HepG2 (cell line): ENCODE measurements at regions not wholly inside any gene's neighbourhood (a gene's known extent, or its start where the extent isn't known, plus 50 kb on each side); places are given as distances from the start of the nearest gene placed in this dataset.

ENCODE experiments used
- ATAC-seq: fragments of 200-7000 bp; cut with Tn5 transposase; 3 replicates; pipeline ENCODE4 v1.9.1; 2020; ENCODE audit warnings: mild to moderate bottlenecking, moderate library complexity
- BruUV-seq: library from RNA; stranded (reverse); fragments of 400-500 nt; replicated peaks from 2 replicates; lab custom pipeline; 2021; lab: Mats Ljungman, UMichigan
- CTCF ChIA-PET: fragments of 300-600 bp; formaldehyde crosslinking; extraction: SDS; loops from one replicate; lab custom pipeline; 2021; ENCODE audit warnings: low total read pairs, inconsistent platforms, low intra/inter-chr PET ratio; lab: Yijun Ruan, JAX
- POLR2A ChIA-PET: fragments of 350-600 bp; sonication (Branson Sonifier 250); formaldehyde crosslinking; loops from one replicate; lab custom pipeline; 2020; ENCODE audit warnings: antibody characterized with exemption, inconsistent platforms; lab: Yijun Ruan, JAX
- DNase-seq: peaks from one replicate; pipeline ENCODE4 v3.0.0-alpha.2; 2015; ENCODE audit warnings: low spot score
- FAIRE-seq: peaks from 3 replicates; lab custom pipeline; 2011; peaks lifted over from hg19 to GRCh38; lab: Jason Lieb, UNC
- H2AFZ ChIP-seq: one replicate; pipeline ENCODE4 v1.6.1; 2011; ENCODE audit warnings: low read length, inconsistent platforms
- H3K27ac ChIP-seq: fragments of 300-600 bp; 3 replicates; pipeline ENCODE4 v1.8.0; 2011; ENCODE audit warnings: mixed run types, mild to moderate bottlenecking, mixed read lengths, low read length, inconsistent platforms; ENCODE audit not compliant: insufficient read depth; ENCODE audit errors: extremely low read length
- H3K27me3 ChIP-seq, 2 experiments: fragments of 200-600 bp in 1 of 2; 2 replicates in 1 of 2; 3 replicates in 1 of 2; pipeline versions ENCODE4 v1.6.0 to v1.8.0; 2011; ENCODE audit warnings: low read length in 2 of 2, mild to moderate bottlenecking in 2 of 2, moderate library complexity in 2 of 2, inconsistent platforms in 1 of 2; ENCODE audit not compliant: insufficient read depth in 2 of 2, control insufficient read depth in 1 of 2
- H3K36me3 ChIP-seq, 2 experiments: fragments of 200-600 bp in 1 of 2; replicated peaks in 1 of 2; 2 replicates in 1 of 2; 3 replicates in 1 of 2; pipeline versions ENCODE4 v1.5.1 to v1.8.0; 2011; ENCODE audit warnings: low read length in 2 of 2, inconsistent platforms in 1 of 2; ENCODE audit not compliant: insufficient read depth in 2 of 2, control insufficient read depth in 1 of 2
- H3K4me1 ChIP-seq: 2 replicates; pipeline ENCODE4 v1.5.1; 2012; ENCODE audit warnings: low read length, inconsistent platforms; ENCODE audit not compliant: insufficient read depth
- H3K4me2 ChIP-seq: 2 replicates; pipeline ENCODE4 v1.6.0; 2011; ENCODE audit warnings: low read depth, low read length, inconsistent platforms
- H3K4me3 ChIP-seq, 3 experiments: fragments of 200-600 bp in 1 of 3; sonication (generic), shearing (Covaris generic) in 1 of 3; replicated peaks in 1 of 3; 2 replicates each; pipeline ENCODE4 v1.5.1; 2011 to 2016; ENCODE audit warnings: low read length in 3 of 3, inconsistent platforms in 2 of 3, low read depth in 2 of 3, mild to moderate bottlenecking in 2 of 3, control low read depth in 1 of 3, mixed read lengths in 1 of 3; ENCODE audit not compliant: insufficient read depth in 1 of 3
- H3K79me2 ChIP-seq: one replicate; pipeline ENCODE4 v1.6.1; 2011; ENCODE audit warnings: low read length, inconsistent platforms; ENCODE audit not compliant: insufficient read depth
- H3K9ac ChIP-seq: 2 replicates; pipeline ENCODE4 v1.6.0; 2011; ENCODE audit warnings: mild to moderate bottlenecking, low read depth, low read length, inconsistent platforms; ENCODE audit not compliant: insufficient read depth
- H3K9me3 ChIP-seq: 2 replicates; pipeline ENCODE4 v1.5.1; 2012; ENCODE audit warnings: mild to moderate bottlenecking, low read length
- H4K20me1 ChIP-seq: 2 replicates; pipeline ENCODE4 v1.6.0; 2011; ENCODE audit warnings: inconsistent platforms, mild to moderate bottlenecking, low read length, moderate library complexity; ENCODE audit not compliant: insufficient read depth
- ATF3 ChIP-seq: sonication (generic); formaldehyde crosslinking; IDR thresholded peaks from 2 replicates; pipeline ENCODE4 v1.4.0; 2020; ENCODE audit warnings: missing genetic modification reagents
- EP300 ChIP-seq, 3 experiments: sonication (generic) in 1 of 3; formaldehyde crosslinking in 1 of 3; IDR thresholded peaks; 2 replicates each; pipeline versions ENCODE4 v1.5.1 to v1.6.1; 2011 to 2020; ENCODE audit warnings: low read depth in 2 of 3, low read length in 2 of 3, borderline replicate concordance in 1 of 3, improper control_type of control experiment in 1 of 3, mild to moderate bottlenecking in 1 of 3, missing genetic modification reagents in 1 of 3, moderate library complexity in 1 of 3
- GLI4 ChIP-seq: sonication (generic); formaldehyde crosslinking; IDR thresholded peaks from 2 replicates; pipeline ENCODE4 v1.5.1; 2020; ENCODE audit warnings: missing genetic modification reagents, mild to moderate bottlenecking, moderate library complexity, borderline replicate concordance
- JUNB ChIP-seq: sonication (generic); formaldehyde crosslinking; IDR thresholded peaks from 2 replicates; pipeline ENCODE4 v1.8.0; 2022; ENCODE audit warnings: missing genetic modification reagents, mild to moderate bottlenecking, borderline replicate concordance
- KMT2B ChIP-seq: IDR thresholded peaks from 2 replicates; pipeline ENCODE4 v1.6.1; 2016; ENCODE audit warnings: missing genetic modification reagents, missing compliant biosample characterization
- MEIS2 ChIP-seq: sonication (generic); formaldehyde crosslinking; IDR thresholded peaks from 2 replicates; pipeline ENCODE4 v1.9.0; 2021; ENCODE audit warnings: mild to moderate bottlenecking, missing genetic modification reagents
- SOX5 ChIP-seq: IDR thresholded peaks from 2 replicates; pipeline ENCODE4 v1.6.1; 2016; ENCODE audit warnings: borderline replicate concordance
- TEAD2 ChIP-seq: sonication (generic); formaldehyde crosslinking; IDR thresholded peaks from 2 replicates; pipeline ENCODE4 v1.9.0; 2021; ENCODE audit warnings: missing genetic modification reagents
- ZFP36L2 ChIP-seq: sonication (generic); formaldehyde crosslinking; IDR thresholded peaks from 2 replicates; pipeline ENCODE4 v1.4.0; 2020; ENCODE audit warnings: missing genetic modification reagents
- ZKSCAN1 ChIP-seq: fragments of 150-350 bp; IDR thresholded peaks from 2 replicates; pipeline ENCODE4 v1.6.1; 2014; ENCODE audit warnings: low read length
- ZMAT5 ChIP-seq: sonication (generic); formaldehyde crosslinking; IDR thresholded peaks from 2 replicates; pipeline ENCODE4 v1.5.0; 2020; ENCODE audit warnings: mild to moderate bottlenecking, low read depth, missing genetic modification reagents, borderline replicate concordance
- ZNF33B ChIP-seq: sonication (generic); formaldehyde crosslinking; IDR thresholded peaks from 2 replicates; pipeline ENCODE4 v1.5.1; 2020; ENCODE audit warnings: mild to moderate bottlenecking, missing genetic modification reagents
- ZNF446 ChIP-seq: sonication (generic); formaldehyde crosslinking; IDR thresholded peaks from 2 replicates; pipeline ENCODE4 v1.5.0; 2020; ENCODE audit warnings: mild to moderate bottlenecking, missing genetic modification reagents
- ZNF484 ChIP-seq: sonication (generic); formaldehyde crosslinking; IDR thresholded peaks from 2 replicates; pipeline ENCODE4 v1.5.1; 2020; ENCODE audit warnings: mild to moderate bottlenecking, low read depth, missing genetic modification reagents, borderline replicate concordance
- ZNF547 ChIP-seq: sonication (generic); formaldehyde crosslinking; IDR thresholded peaks from 2 replicates; pipeline ENCODE4 v1.5.1; 2020; ENCODE audit warnings: mild to moderate bottlenecking, missing genetic modification reagents
- ZNF678 ChIP-seq: sonication (generic); formaldehyde crosslinking; IDR thresholded peaks from 2 replicates; pipeline ENCODE4 v1.4.0; 2020; ENCODE audit warnings: mild to moderate bottlenecking, missing genetic modification reagents
- ZNF782 ChIP-seq: sonication (generic); formaldehyde crosslinking; IDR thresholded peaks from 2 replicates; pipeline ENCODE4 v1.4.0; 2020; ENCODE audit warnings: missing genetic modification reagents, mild to moderate bottlenecking, borderline replicate concordance
- WGBS: methylation state at CpG from one replicate; pipeline ENCODE4 v1.1.6; 2017; ENCODE audit warnings: low lambda C conversion rate; 5-methylcytosine and 5-hydroxymethylcytosine counted together
- in situ Hi-C: cut with HindIII; loops from 2 replicates; pipeline ENCODE4 v1.10.0; 2017; ENCODE audit warnings: low pct_unique_long_range_greater_than_20kb; ENCODE audit not compliant: extremely low pct_ligation_motif_present
- intact Hi-C: fragments of 100-400 bp; cut with micrococcal nuclease; formaldehyde crosslinking; loops from one replicate; pipeline ENCODE4 v1.10.0; 2022; ENCODE audit not compliant: unreplicated experiment
- TF ChIP-seq, protein P1 (sequence below): sonication (generic); formaldehyde crosslinking; IDR thresholded peaks from 2 replicates; pipeline ENCODE4 v1.5.1; 2020; ENCODE audit warnings: missing genetic modification reagents, mild to moderate bottlenecking, borderline replicate concordance
- TF ChIP-seq, protein P2 (sequence below): sonication (generic); formaldehyde crosslinking; IDR thresholded peaks from 2 replicates; pipeline ENCODE4 v1.4.0; 2020; ENCODE audit warnings: missing genetic modification reagents

- TF ChIP-seq, protein P1, sequence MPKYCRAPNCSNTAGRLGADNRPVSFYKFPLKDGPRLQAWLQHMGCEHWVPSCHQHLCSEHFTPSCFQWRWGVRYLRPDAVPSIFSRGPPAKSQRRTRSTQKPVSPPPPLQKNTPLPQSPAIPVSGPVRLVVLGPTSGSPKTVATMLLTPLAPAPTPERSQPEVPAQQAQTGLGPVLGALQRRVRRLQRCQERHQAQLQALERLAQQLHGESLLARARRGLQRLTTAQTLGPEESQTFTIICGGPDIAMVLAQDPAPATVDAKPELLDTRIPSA (CRISPR knock-in tag): no peak
- TF ChIP-seq ZKSCAN1 (no peak), SOX5 (no peak), ATF3 (no peak), ZMAT5 (CRISPR knock-in tag) (no peak), ZFP36L2 (CRISPR knock-in tag) (no peak), ZNF446 (CRISPR knock-in tag) (no peak), ZNF484 (no peak), EP300 (IDR thresholded peaks at IDR 0.05; ENCODE audit: low read depth in 2 of 2, low read length in 2 of 2) (no peak), EP300 (CRISPR knock-in tag; IDR thresholded peaks at IDR 0.05; ENCODE audit: borderline replicate concordance) (no peak), ZNF33B (CRISPR knock-in tag) (no peak), KMT2B (CRISPR knock-in tag) (no peak), ZNF547 (CRISPR knock-in tag) (no peak)
Measured at GRCh38 chr19:30686176-30686820, 314.1 kb downstream of the ZNF536 start (continued).

- no peaks in the 10 kb centered on the region for H3K79me2 ChIP-seq
- ChIA-PET CTCF (no interaction called here), POLR2A (no interaction called here)
- ATAC-seq: no peak
- H2AFZ ChIP-seq: no peak overlapping the region
- no peaks in the 10 kb centered on the region for H4K20me1 ChIP-seq
- peaks cover 0 to 22% of the 10 kb centered on the region in 2 experiments; a peak in 3 of 5 replicates for H3K27me3 ChIP-seq
- BruUV-seq: no TSS peak
- in situ Hi-C loops: no loop called here
- no peaks in the 10 kb centered on the region for H3K9me3 ChIP-seq
- H3K4me1 ChIP-seq: no peaks in the 10 kb centered on the region
- H3K9ac ChIP-seq: no peak overlapping the region
- no peak overlapping the region for H3K4me3 ChIP-seq
- 20% methylated on average over 8 of the region's 13 CpGs for WGBS
- no peak for DNase-seq
- no peak overlapping the region for H3K4me2 ChIP-seq
- no peaks in the 10 kb centered on the region for H3K36me3 ChIP-seq
- H3K27ac ChIP-seq: no peak overlapping the region
- intact Hi-C loops: no loop called here
- FAIRE-seq: no peak
- TF ChIP-seq MEIS2 (CRISPR knock-in tag) (no peak), ZNF678 (CRISPR knock-in tag) (no peak), ZNF782 (CRISPR knock-in tag) (no peak), TEAD2 (CRISPR knock-in tag) (no peak), GLI4 (no peak), JUNB (CRISPR knock-in tag) (no peak)
- TF ChIP-seq, protein P2, sequence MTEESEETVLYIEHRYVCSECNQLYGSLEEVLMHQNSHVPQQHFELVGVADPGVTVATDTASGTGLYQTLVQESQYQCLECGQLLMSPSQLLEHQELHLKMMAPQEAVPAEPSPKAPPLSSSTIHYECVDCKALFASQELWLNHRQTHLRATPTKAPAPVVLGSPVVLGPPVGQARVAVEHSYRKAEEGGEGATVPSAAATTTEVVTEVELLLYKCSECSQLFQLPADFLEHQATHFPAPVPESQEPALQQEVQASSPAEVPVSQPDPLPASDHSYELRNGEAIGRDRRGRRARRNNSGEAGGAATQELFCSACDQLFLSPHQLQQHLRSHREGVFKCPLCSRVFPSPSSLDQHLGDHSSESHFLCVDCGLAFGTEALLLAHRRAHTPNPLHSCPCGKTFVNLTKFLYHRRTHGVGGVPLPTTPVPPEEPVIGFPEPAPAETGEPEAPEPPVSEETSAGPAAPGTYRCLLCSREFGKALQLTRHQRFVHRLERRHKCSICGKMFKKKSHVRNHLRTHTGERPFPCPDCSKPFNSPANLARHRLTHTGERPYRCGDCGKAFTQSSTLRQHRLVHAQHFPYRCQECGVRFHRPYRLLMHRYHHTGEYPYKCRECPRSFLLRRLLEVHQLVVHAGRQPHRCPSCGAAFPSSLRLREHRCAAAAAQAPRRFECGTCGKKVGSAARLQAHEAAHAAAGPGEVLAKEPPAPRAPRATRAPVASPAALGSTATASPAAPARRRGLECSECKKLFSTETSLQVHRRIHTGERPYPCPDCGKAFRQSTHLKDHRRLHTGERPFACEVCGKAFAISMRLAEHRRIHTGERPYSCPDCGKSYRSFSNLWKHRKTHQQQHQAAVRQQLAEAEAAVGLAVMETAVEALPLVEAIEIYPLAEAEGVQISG (CRISPR knock-in tag): no peak
Measured at GRCh38 chr19:30685426-30686000, 313.3 kb downstream of the ZNF536 start.
